ENCODE measurements at regions not wholly inside any gene's neighbourhood (a gene's known extent, or its start where the extent isn't known, plus 50 kb on each side); places are given as distances from the start of the nearest gene placed in this dataset.
"Not testable (repeated sequence)": the region's sequence is repeated elsewhere in the genome, so short reads cannot be mapped to it uniquely, and the experiment has no call there.

- Histone ChIP-seq H3K27me3 (ENCODE audit: insufficient read depth, poor library complexity, severe bottlenecking) (no peaks in the 10 kb centered on the region), H3K27ac (replicated peaks) (no peak overlapping the region), H3K4me3 (replicated peaks; ENCODE audit: insufficient read depth, low read length) (no peak overlapping the region)
- no peak for DNase-seq (ENCODE audit: low read depth in 1 of 2, low spot score in 1 of 2)
- TF ChIP-seq, protein P1, sequence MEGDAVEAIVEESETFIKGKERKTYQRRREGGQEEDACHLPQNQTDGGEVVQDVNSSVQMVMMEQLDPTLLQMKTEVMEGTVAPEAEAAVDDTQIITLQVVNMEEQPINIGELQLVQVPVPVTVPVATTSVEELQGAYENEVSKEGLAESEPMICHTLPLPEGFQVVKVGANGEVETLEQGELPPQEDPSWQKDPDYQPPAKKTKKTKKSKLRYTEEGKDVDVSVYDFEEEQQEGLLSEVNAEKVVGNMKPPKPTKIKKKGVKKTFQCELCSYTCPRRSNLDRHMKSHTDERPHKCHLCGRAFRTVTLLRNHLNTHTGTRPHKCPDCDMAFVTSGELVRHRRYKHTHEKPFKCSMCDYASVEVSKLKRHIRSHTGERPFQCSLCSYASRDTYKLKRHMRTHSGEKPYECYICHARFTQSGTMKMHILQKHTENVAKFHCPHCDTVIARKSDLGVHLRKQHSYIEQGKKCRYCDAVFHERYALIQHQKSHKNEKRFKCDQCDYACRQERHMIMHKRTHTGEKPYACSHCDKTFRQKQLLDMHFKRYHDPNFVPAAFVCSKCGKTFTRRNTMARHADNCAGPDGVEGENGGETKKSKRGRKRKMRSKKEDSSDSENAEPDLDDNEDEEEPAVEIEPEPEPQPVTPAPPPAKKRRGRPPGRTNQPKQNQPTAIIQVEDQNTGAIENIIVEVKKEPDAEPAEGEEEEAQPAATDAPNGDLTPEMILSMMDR (IDR thresholded peaks at IDR 0.05; ENCODE audit: insufficient read depth, low read length) = no peak
- TF ChIP-seq GABPA (IDR thresholded peaks at IDR 0.05; ENCODE audit: low read depth) = no peak
- no peak for TF ChIP-seq POLR2AphosphoS5 (IDR thresholded peaks at IDR 0.05; ENCODE audit: low read depth)
Observed at GRCh38 chr5:57715296-57715695, 232.7 kb upstream of the ACTBL2 start.

DNA sequence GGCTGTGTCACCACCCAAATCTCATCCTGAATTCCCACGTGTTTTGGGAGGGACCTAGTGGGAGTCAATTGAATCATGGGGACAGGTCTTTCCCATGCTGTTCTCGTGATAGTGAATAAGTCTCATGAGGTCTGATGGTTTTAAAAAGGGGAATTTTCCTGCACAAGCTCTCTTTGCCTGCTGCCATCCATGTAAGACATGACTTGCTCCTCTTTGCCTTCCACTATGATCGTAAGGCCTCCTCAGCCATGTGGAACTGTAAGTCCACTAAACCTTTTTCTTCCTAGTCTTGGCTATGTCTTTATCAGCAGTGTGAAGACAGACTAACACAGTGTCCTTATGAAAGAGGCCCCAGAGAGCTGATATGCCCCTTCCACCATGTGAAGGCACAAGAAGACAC is 230.9 kb upstream of the ACTBL2 start:
- not testable (repeated sequence) for H3K27ac ChIP-seq (replicated peaks); DNase-seq (ENCODE audit: low read depth in 1 of 2, low spot score in 1 of 2)

GRCh38 chr5:57711946-57712345 is 229.3 kb upstream of the ACTBL2 start:
- Histone ChIP-seq H3K27me3 (ENCODE audit: insufficient read depth, poor library complexity, severe bottlenecking) (no peaks in the 10 kb centered on the region), H3K27ac (replicated peaks) (no peak overlapping the region), H3K4me3 (replicated peaks; ENCODE audit: insufficient read depth, low read length) (no peak overlapping the region)
- no peak for DNase-seq (ENCODE audit: low read depth in 1 of 2, low spot score in 1 of 2)
- no peak for TF ChIP-seq POLR2AphosphoS5 (IDR thresholded peaks at IDR 0.05; ENCODE audit: low read depth)
- TF ChIP-seq REST (IDR thresholded peaks at IDR 0.05; ENCODE audit: insufficient replicate concordance, low read depth) = no peak
- no peak for TF ChIP-seq GABPA (IDR thresholded peaks at IDR 0.05; ENCODE audit: low read depth)
- TF ChIP-seq SPI1 (IDR thresholded peaks at IDR 0.05; ENCODE audit: borderline replicate concordance, low read depth) = no peak
- TF ChIP-seq, protein P1 (IDR thresholded peaks at IDR 0.05; ENCODE audit: insufficient read depth, low read length) = no peak

More for the DNA sequence above, 230.9 kb upstream of the ACTBL2 start:
- not testable (repeated sequence) for H3K27me3 ChIP-seq (ENCODE audit: insufficient read depth, poor library complexity, severe bottlenecking); H3K4me3 ChIP-seq (replicated peaks; ENCODE audit: insufficient read depth, low read length)

- TF ChIP-seq POLR2AphosphoS5 (IDR thresholded peaks at IDR 0.05; ENCODE audit: low read depth) (no peak), SPI1 (IDR thresholded peaks at IDR 0.05; ENCODE audit: borderline replicate concordance, low read depth) (no peak), REST (IDR thresholded peaks at IDR 0.05; ENCODE audit: insufficient replicate concordance, low read depth) (no peak), GABPA (IDR thresholded peaks at IDR 0.05; ENCODE audit: low read depth) (no peak)
- TF ChIP-seq, protein P1 (IDR thresholded peaks at IDR 0.05; ENCODE audit: insufficient read depth, low read length) = no peak
- no peaks in the 10 kb centered on the region for H3K27me3 ChIP-seq (ENCODE audit: insufficient read depth, poor library complexity, severe bottlenecking)
- no peak overlapping the region for H3K27ac ChIP-seq (replicated peaks)
- DNase-seq (ENCODE audit: low read depth in 1 of 2, low spot score in 1 of 2) = no peak
- H3K4me3 ChIP-seq (replicated peaks; ENCODE audit: insufficient read depth, low read length) = no peak overlapping the region
Observed at GRCh38 chr5:57711471-57711870, 228.9 kb upstream of the ACTBL2 start.
